GM12878 (cell line): ENCODE measurements at regions not wholly inside any gene's neighbourhood (a gene's known extent, or its start where the extent isn't known, plus 50 kb on each side); places are given as distances from the start of the nearest gene placed in this dataset.

Source experiments
- ATAC-seq: fragments of 200-7000 bp; cut with Tn5 transposase; 3 replicates; pipeline ENCODE4 v1.9.1; 2020; ENCODE audit warnings: mild to moderate bottlenecking, moderate library complexity
- BruUV-seq: library from RNA; stranded (reverse); fragments of 400-500 nt; replicated peaks from 2 replicates; lab custom pipeline; 2021; lab: Mats Ljungman, UMichigan
- CTCF ChIA-PET: fragments of 300-600 bp; sonication (Branson Sonifier 250); formaldehyde crosslinking; extraction: SDS; loops from one replicate; lab custom pipeline; 2021; ENCODE audit warnings: inconsistent platforms; lab: Yijun Ruan, JAX
- POLR2A ChIA-PET: fragments of 350-600 bp; formaldehyde crosslinking; extraction: SDS; loops from one replicate; lab custom pipeline; 2021; ENCODE audit warnings: inconsistent platforms; lab: Charles Lee
- RAD21 ChIA-PET: fragments of 300-600 bp; sonication (Branson Sonifier 250); formaldehyde crosslinking; loops from one replicate; lab custom pipeline; 2023; ENCODE audit warnings: antibody characterized with exemption; ENCODE audit not compliant: unreplicated experiment; lab: Charles Lee
- SMC1A ChIA-PET: fragments of 300-600 bp; sonication (Branson Sonifier 250); formaldehyde crosslinking; loops from one replicate; lab custom pipeline; 2023; ENCODE audit not compliant: unreplicated experiment, uncharacterized antibody; lab: Charles Lee
- DNase-seq: peaks from one replicate; pipeline ENCODE4 v3.0.0-alpha.2; 2011; ENCODE audit warnings: low read depth, low spot score
- FAIRE-seq: peaks from 3 replicates; lab custom pipeline; 2011; peaks lifted over from hg19 to GRCh38; lab: Jason Lieb, UNC
- H2AFZ ChIP-seq: 2 replicates; pipeline ENCODE4 v1.6.0; 2011; ENCODE audit warnings: low read depth, low read length, control low read depth; ENCODE audit not compliant: control insufficient read depth
- H3K27ac ChIP-seq: 2 replicates; pipeline ENCODE4 v1.5.1; 2011; ENCODE audit warnings: control low read depth; ENCODE audit not compliant: control insufficient read depth, insufficient read depth
- H3K27me3 ChIP-seq, 2 experiments: replicated peaks in 1 of 2; 2 replicates each; pipeline versions ENCODE4 v1.6.0 to v1.6.1; 2011; ENCODE audit warnings: low read length in 1 of 2; ENCODE audit not compliant: control insufficient read depth in 2 of 2, insufficient read depth in 2 of 2
- H3K36me3 ChIP-seq, 2 experiments: 2 replicates each; pipeline ENCODE4 v1.5.1; 2011; ENCODE audit warnings: low read length in 1 of 2; ENCODE audit not compliant: control insufficient read depth in 2 of 2, insufficient read depth in 2 of 2
- H3K4me1 ChIP-seq: 2 replicates; pipeline ENCODE4 v1.6.1; 2011; ENCODE audit warnings: mild to moderate bottlenecking, low read length, moderate library complexity, mixed read lengths; ENCODE audit not compliant: control insufficient read depth, insufficient read depth
- H3K4me2 ChIP-seq: 2 replicates; pipeline ENCODE4 v1.6.0; 2011; ENCODE audit warnings: control low read depth; ENCODE audit not compliant: control insufficient read depth, insufficient read depth
- H3K4me3 ChIP-seq: fragments of 200-600 bp; sonication (generic); 2 replicates; pipeline ENCODE4 v1.5.1; 2016
- H3K79me2 ChIP-seq: 2 replicates; pipeline ENCODE4 v1.6.0; 2011; ENCODE audit warnings: low read length; ENCODE audit not compliant: control insufficient read depth, insufficient read depth
- H3K9ac ChIP-seq: 2 replicates; pipeline ENCODE4 v1.8.0; 2011; ENCODE audit warnings: low read length, control low read depth, mixed read lengths; ENCODE audit not compliant: control insufficient read depth, insufficient read depth
- H3K9me3 ChIP-seq: replicated peaks from 3 replicates; pipeline ENCODE4 v1.5.1; 2011; ENCODE audit warnings: mild to moderate bottlenecking, low read length; ENCODE audit not compliant: control insufficient read depth, insufficient read depth
- H4K20me1 ChIP-seq: 2 replicates; pipeline ENCODE4 v1.6.0; 2011; ENCODE audit not compliant: control insufficient read depth, insufficient read depth
- CBX3 ChIP-seq: fragments of 200-600 bp; sonication (generic); IDR thresholded peaks from 2 replicates; pipeline ENCODE4 v1.6.1; 2016; ENCODE audit warnings: low read depth, borderline replicate concordance
- E2F4 ChIP-seq: IDR thresholded peaks from 2 replicates; pipeline ENCODE4 v1.6.1; 2012; ENCODE audit warnings: low read depth, low read length, improper control_type of control experiment
- ETV6 ChIP-seq, 2 experiments: fragments of 450-650 bp in 1 of 2; IDR thresholded peaks in 1 of 2; conservative IDR thresholded peaks in 1 of 2; 2 replicates each; pipeline ENCODE4 v1.6.1; 2014; ENCODE audit warnings: antibody characterized with exemption in 1 of 2, borderline replicate concordance in 1 of 2, low read depth in 1 of 2, mild to moderate bottlenecking in 1 of 2, moderate library complexity in 1 of 2
- GABPA ChIP-seq: IDR thresholded peaks from 2 replicates; pipeline ENCODE4 v1.6.1; 2014; ENCODE audit warnings: antibody characterized with exemption, low read depth, mild to moderate bottlenecking, inconsistent platforms
- HDGF ChIP-seq: fragments of 450-650 bp; IDR thresholded peaks from 2 replicates; pipeline ENCODE4 v1.6.1; 2016; ENCODE audit warnings: antibody characterized with exemption
- IRF4 ChIP-seq: IDR thresholded peaks from 2 replicates; pipeline ENCODE4 v1.6.1; 2011; ENCODE audit warnings: low read depth, low read length
- KDM1A ChIP-seq: fragments of 200-600 bp; sonication (generic); IDR thresholded peaks from 2 replicates; pipeline ENCODE4 v1.6.1; 2016; ENCODE audit warnings: borderline replicate concordance
- MAX ChIP-seq: IDR thresholded peaks from 2 replicates; pipeline ENCODE4 v1.6.1; 2012; ENCODE audit warnings: low read depth, low read length, improper control_type of control experiment
- MEF2A ChIP-seq: IDR thresholded peaks from 2 replicates; pipeline ENCODE4 v1.6.1; 2011; ENCODE audit warnings: low read depth, mild to moderate bottlenecking, low read length, moderate library complexity; ENCODE audit not compliant: insufficient read depth
- NR2C1 ChIP-seq: fragments of 450-650 bp; IDR thresholded peaks from 2 replicates; pipeline ENCODE4 v1.6.1; 2017; ENCODE audit warnings: antibody characterized with exemption, mild to moderate bottlenecking, moderate library complexity
- PAX5 ChIP-seq: IDR thresholded peaks from 2 replicates; pipeline ENCODE4 v1.6.1; 2011; ENCODE audit warnings: low read depth, low read length, borderline replicate concordance
- RAD51 ChIP-seq: fragments of 450-650 bp; IDR thresholded peaks from 2 replicates; pipeline ENCODE4 v1.6.1; 2016; ENCODE audit warnings: moderate library complexity, mild to moderate bottlenecking, inconsistent platforms
- RELA ChIP-seq: fragments of 450-650 bp; IDR thresholded peaks from 2 replicates; pipeline ENCODE4 v1.8.0; 2014; ENCODE audit warnings: borderline replicate concordance; ENCODE audit not compliant: partially characterized antibody
- SKIL ChIP-seq: fragments of 450-650 bp; IDR thresholded peaks from 2 replicates; pipeline ENCODE4 v1.6.1; 2017; ENCODE audit warnings: mild to moderate bottlenecking, low read depth, inconsistent platforms; ENCODE audit not compliant: poor library complexity, severe bottlenecking
- USF2 ChIP-seq: IDR thresholded peaks from 2 replicates; pipeline ENCODE4 v1.6.1; 2011; ENCODE audit warnings: low read depth, low read length, improper control_type of control experiment, borderline replicate concordance
- WGBS: methylation state at CpG from one replicate; pipeline ENCODE4 v1.1.6; 2016; ENCODE audit warnings: low lambda C conversion rate; ENCODE audit not compliant: insufficient replicate concordance, insufficient coverage; ENCODE audit errors: missing lambda C conversion rate; 5-methylcytosine and 5-hydroxymethylcytosine counted together
- in situ Hi-C: fragments of 300-500 bp; cut with MboI; formaldehyde crosslinking; loops from 9 replicates; pipeline ENCODE4 v1.14.3; 2018; ENCODE audit warnings: mixed read lengths
- intact Hi-C: fragments of 100-400 bp; cut with micrococcal nuclease; formaldehyde crosslinking; loops from one replicate; pipeline ENCODE4 v1.14.2; 2022; ENCODE audit not compliant: unreplicated experiment

DNA sequence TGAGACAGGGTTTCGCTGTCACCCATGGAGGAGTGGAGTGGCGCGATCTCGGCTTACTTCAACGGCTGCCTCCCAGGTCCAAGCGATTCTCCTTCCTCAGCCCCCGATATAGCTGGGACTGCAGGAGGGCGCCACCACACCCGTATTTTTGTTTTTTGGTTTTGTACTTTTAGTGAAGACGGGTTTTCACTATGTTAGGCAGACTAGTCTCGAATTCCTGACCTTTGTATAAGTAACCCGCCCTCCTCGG, 115.4 kb upstream of the BTN3A2 start (continued):
- TF ChIP-seq MEF2A: 0 out of 2 replicates have a peak, but pooled peaks have one; percentile 3
- TF ChIP-seq PAX5: no peak
- no peak for TF ChIP-seq ETV6 (conservative IDR thresholded peaks at IDR 0.05 in 1 of 2, IDR thresholded peaks at IDR 0.05 in 1 of 2; ENCODE audit: borderline replicate concordance in 1 of 2, low read depth in 1 of 2)

GRCh38 chr6:26249957-26250697, 114.9 kb upstream of the BTN3A2 start:
- ChIA-PET CTCF (interaction anchor here (0.6 to 3.5 kb wide), 22 partner anchors 8 to 346 kb away, joined by 3 to 46 read pairs (median 4); a partner anchor contains a TSS), SMC1A (interaction anchor here (0.7 to 3.7 kb wide), 22 partner anchors 8 to 1615 kb away, joined by 3 to 26 read pairs (median 4); a partner anchor contains a TSS), RAD21 (interaction anchor here (0.7 to 4.0 kb wide), 17 partner anchors 9 to 1561 kb away, joined by 3 to 50 read pairs (median 5); a partner anchor contains a TSS), POLR2A (interaction anchor here (0.8 to 4.9 kb wide), 22 partner anchors 9 to 1588 kb away, joined by 3 to 86 read pairs (median 4); a partner anchor contains a TSS)
- Histone ChIP-seq H3K9ac (peak overlapping the region; percentile 81), H3K4me1 (no peaks in the 10 kb centered on the region; the same call in 1 of the 2 replicates), H3K79me2 (peaks cover 19% of the 10 kb centered on the region), H3K9me3 (no peaks in the 10 kb centered on the region), H3K4me2 (peak overlapping the region; percentile 94), H3K27me3 (no peaks in the 10 kb centered on the region), H3K27ac (peak overlapping the region; percentile 91), H4K20me1 (no peaks in the 10 kb centered on the region), H3K36me3 (no peaks in the 10 kb centered on the region), H3K4me3 (peak overlapping the region; percentile 76), H2AFZ (peak overlapping the region; percentile 73)
- ATAC-seq: peak; percentile 64
- intact Hi-C loops (loop anchor here (1.0 to 2.0 kb wide), 2 partner anchors 21 to 33 kb away; a partner anchor contains a TSS), in situ Hi-C loops (no loop called here)
- peak; percentile 79 for FAIRE-seq
- TSS peak; percentile 100 for BruUV-seq
- peak; percentile 97 for DNase-seq
- WGBS: under 1% methylated on average over 43 of the region's 43 CpGs
- TF ChIP-seq CBX3: no peak
- no peak for TF ChIP-seq GABPA
- TF ChIP-seq MAX: peak; percentile 68
- TF ChIP-seq ETV6 (conservative IDR thresholded peaks at IDR 0.05 in 1 of 2, IDR thresholded peaks at IDR 0.05 in 1 of 2; ENCODE audit: borderline replicate concordance in 1 of 2, low read depth in 1 of 2): no peak
- TF ChIP-seq NR2C1: no peak
- TF ChIP-seq MEF2A: 0 out of 2 replicates have a peak, but pooled peaks have one; percentile 6
- peak; percentile 12 for TF ChIP-seq RELA
- TF ChIP-seq E2F4: no peak
- no peak for TF ChIP-seq RAD51
- peak; percentile 42 for TF ChIP-seq SKIL
- no peak for TF ChIP-seq USF2
- TF ChIP-seq KDM1A: no peak
- TF ChIP-seq HDGF: no peak
- 0 out of 2 replicates have a peak, but pooled peaks have one; percentile 11 for TF ChIP-seq IRF4
